ENCODE measurements at regions not wholly inside any gene's neighbourhood (a gene's known extent, or its start where the extent isn't known, plus 50 kb on each side); places are given as distances from the start of the nearest gene placed in this dataset.

- intact Hi-C loops (cut with micrococcal nuclease): no loop called here
- no peaks in the 10 kb centered on the region for H3K4me1 ChIP-seq (ENCODE audit: insufficient read depth, low read length)
- H3K36me3 ChIP-seq (ENCODE audit: insufficient read depth, low read length): no peaks in the 10 kb centered on the region
- no peak overlapping the region for H3K27ac ChIP-seq (ENCODE audit: low read depth, low read length)
- H3K27ac Mint-ChIP-seq: no peak overlapping the region
- H3K4me3 ChIP-seq (ENCODE audit: low read length in 2 of 2): no peak overlapping the region
- H3K27me3 Mint-ChIP-seq: no peaks in the 10 kb centered on the region
- H3K4me3 Mint-ChIP-seq: no peak overlapping the region
- no peak for DNase-seq
- ChIA-PET POLR2A (ENCODE audit: partially characterized antibody) (no interaction called here), CTCF (ENCODE audit: partially characterized antibody) (no interaction called here)
- H3K9me3 ChIP-seq (ENCODE audit: control insufficient read depth in 1 of 2, low read length in 2 of 2): no peaks in the 10 kb centered on the region
- H3K27me3 ChIP-seq (ENCODE audit: insufficient read depth, low read length): no peaks in the 10 kb centered on the region
- H3K36me3 Mint-ChIP-seq: no peaks in the 10 kb centered on the region
- peaks cover 0 to 9% (median 2%) of the 10 kb centered on the region in 8 donors for H3K9me3 Mint-ChIP-seq
- no peaks in the 10 kb centered on the region for H3K4me1 Mint-ChIP-seq
Measured at GRCh38 chr2:16890081-16890480, 224.4 kb upstream of the CYRIA start.

- Histone ChIP-seq H3K9me3 (ENCODE audit: control insufficient read depth in 1 of 2, low read length in 2 of 2) (no peaks in the 10 kb centered on the region), H3K36me3 (ENCODE audit: insufficient read depth, low read length) (no peaks in the 10 kb centered on the region), H3K27ac (ENCODE audit: low read depth, low read length) (no peak overlapping the region), H3K4me1 (ENCODE audit: insufficient read depth, low read length) (no peaks in the 10 kb centered on the region), H3K4me3 (ENCODE audit: low read length in 2 of 2) (no peak overlapping the region), H3K27me3 (ENCODE audit: insufficient read depth, low read length) (no peaks in the 10 kb centered on the region)
- DNase-seq: no peak
- ChIA-PET POLR2A (ENCODE audit: partially characterized antibody) (no interaction called here), CTCF (ENCODE audit: partially characterized antibody) (no interaction called here)
- peaks cover 0 to 4% (median 0%) of the 10 kb centered on the region in 8 donors for H3K9me3 Mint-ChIP-seq
- no peak overlapping the region for H3K27ac Mint-ChIP-seq
- intact Hi-C loops (cut with micrococcal nuclease): no loop called here
- H3K4me3 Mint-ChIP-seq: no peak overlapping the region
- H3K4me1 Mint-ChIP-seq: no peaks in the 10 kb centered on the region
- no peaks in the 10 kb centered on the region for H3K36me3 Mint-ChIP-seq
- no peaks in the 10 kb centered on the region for H3K27me3 Mint-ChIP-seq
Measured at GRCh38 chr2:16885027-16885426, 219.4 kb upstream of the CYRIA start.

GRCh38 chr2:16882706-16883105, 217.1 kb upstream of the CYRIA start:
- Histone ChIP-seq H3K27ac (ENCODE audit: low read depth, low read length) (no peak overlapping the region), H3K4me3 (ENCODE audit: low read length in 2 of 2) (no peak overlapping the region), H3K36me3 (ENCODE audit: insufficient read depth, low read length) (no peaks in the 10 kb centered on the region), H3K4me1 (ENCODE audit: insufficient read depth, low read length) (no peaks in the 10 kb centered on the region), H3K9me3 (ENCODE audit: control insufficient read depth in 1 of 2, low read length in 2 of 2) (no peaks in the 10 kb centered on the region), H3K27me3 (ENCODE audit: insufficient read depth, low read length) (no peaks in the 10 kb centered on the region)
- H3K4me3 Mint-ChIP-seq: no peak overlapping the region
- DNase-seq: no peak
- no peaks in the 10 kb centered on the region for H3K27me3 Mint-ChIP-seq
- peaks cover 0 to 4% (median 0%) of the 10 kb centered on the region in 8 donors for H3K9me3 Mint-ChIP-seq
- no peaks in the 10 kb centered on the region for H3K4me1 Mint-ChIP-seq
- ChIA-PET CTCF (ENCODE audit: partially characterized antibody) (no interaction called here), POLR2A (ENCODE audit: partially characterized antibody) (no interaction called here)
- H3K27ac Mint-ChIP-seq: peak overlapping the region in 1 of 7 donors; percentile 45
- intact Hi-C loops (cut with micrococcal nuclease): no loop called here
- H3K36me3 Mint-ChIP-seq: no peaks in the 10 kb centered on the region

GRCh38 chr2:16881122-16881521, 215.5 kb upstream of the CYRIA start:
- H3K9me3 ChIP-seq (ENCODE audit: control insufficient read depth in 1 of 2, low read length in 2 of 2): no peaks in the 10 kb centered on the region
- no peaks in the 10 kb centered on the region for H3K4me1 Mint-ChIP-seq
- ChIA-PET CTCF (ENCODE audit: partially characterized antibody) (no interaction called here), POLR2A (ENCODE audit: partially characterized antibody) (no interaction called here)
- H3K27ac Mint-ChIP-seq: no peak overlapping the region
- H3K4me1 ChIP-seq (ENCODE audit: insufficient read depth, low read length): no peaks in the 10 kb centered on the region
- H3K36me3 ChIP-seq (ENCODE audit: insufficient read depth, low read length): no peaks in the 10 kb centered on the region
- H3K27me3 Mint-ChIP-seq: no peaks in the 10 kb centered on the region
- H3K9me3 Mint-ChIP-seq: peaks cover 0 to 4% (median 0%) of the 10 kb centered on the region in 8 donors
- no peak overlapping the region for H3K4me3 ChIP-seq (ENCODE audit: low read length in 2 of 2)
- DNase-seq: no peak
- no peaks in the 10 kb centered on the region for H3K36me3 Mint-ChIP-seq
- H3K27me3 ChIP-seq (ENCODE audit: insufficient read depth, low read length): no peaks in the 10 kb centered on the region
- intact Hi-C loops (cut with micrococcal nuclease): no loop called here
- no peak overlapping the region for H3K27ac ChIP-seq (ENCODE audit: low read depth, low read length)
- H3K4me3 Mint-ChIP-seq: no peak overlapping the region

GRCh38 chr2:16871411-16871810, 205.8 kb upstream of the CYRIA start:
- ChIA-PET POLR2A (ENCODE audit: partially characterized antibody) (no interaction called here), CTCF (ENCODE audit: partially characterized antibody) (no interaction called here)
- H3K9me3 ChIP-seq (ENCODE audit: control insufficient read depth in 1 of 2, low read length in 2 of 2): no peaks in the 10 kb centered on the region
- H3K4me1 Mint-ChIP-seq: no peaks in the 10 kb centered on the region
- H3K27ac ChIP-seq (ENCODE audit: low read depth, low read length): no peak overlapping the region
- H3K27me3 Mint-ChIP-seq: no peaks in the 10 kb centered on the region
- no peak overlapping the region for H3K27ac Mint-ChIP-seq
- DNase-seq: no peak
- no peak overlapping the region for H3K4me3 Mint-ChIP-seq
- H3K36me3 Mint-ChIP-seq: no peaks in the 10 kb centered on the region
- no peaks in the 10 kb centered on the region for H3K36me3 ChIP-seq (ENCODE audit: insufficient read depth, low read length)
- intact Hi-C loops (cut with micrococcal nuclease): no loop called here
- peaks cover 0 to 5% (median 0%) of the 10 kb centered on the region in 8 donors for H3K9me3 Mint-ChIP-seq
- H3K4me1 ChIP-seq (ENCODE audit: insufficient read depth, low read length): no peaks in the 10 kb centered on the region
- H3K4me3 ChIP-seq (ENCODE audit: low read length in 2 of 2): no peak overlapping the region
- H3K27me3 ChIP-seq (ENCODE audit: insufficient read depth, low read length): no peaks in the 10 kb centered on the region

GRCh38 chr2:16870491-16871076, 204.9 kb upstream of the CYRIA start:
- Mint-ChIP-seq H3K4me3 (no peak overlapping the region), H3K27me3 (no peaks in the 10 kb centered on the region), H3K4me1 (no peaks in the 10 kb centered on the region), H3K9me3 (peaks cover 0 to 5% (median 0%) of the 10 kb centered on the region in 8 donors), H3K27ac (no peak overlapping the region), H3K36me3 (no peaks in the 10 kb centered on the region)
- H3K4me1 ChIP-seq (ENCODE audit: insufficient read depth, low read length): no peaks in the 10 kb centered on the region
- no peaks in the 10 kb centered on the region for H3K36me3 ChIP-seq (ENCODE audit: insufficient read depth, low read length)
- no peak overlapping the region for H3K4me3 ChIP-seq (ENCODE audit: low read length in 2 of 2)
- POLR2A ChIA-PET (ENCODE audit: partially characterized antibody): no interaction called here
- H3K9me3 ChIP-seq (ENCODE audit: control insufficient read depth in 1 of 2, low read length in 2 of 2): no peaks in the 10 kb centered on the region
- intact Hi-C loops (cut with micrococcal nuclease): no loop called here
- no peak overlapping the region for H3K27ac ChIP-seq (ENCODE audit: low read depth, low read length)
- no peak for DNase-seq
- CTCF ChIA-PET (ENCODE audit: partially characterized antibody): no interaction called here
- no peaks in the 10 kb centered on the region for H3K27me3 ChIP-seq (ENCODE audit: insufficient read depth, low read length)

- H3K36me3 ChIP-seq (ENCODE audit: insufficient read depth, low read length): no peaks in the 10 kb centered on the region
- no peaks in the 10 kb centered on the region for H3K27me3 ChIP-seq (ENCODE audit: insufficient read depth, low read length)
- H3K4me1 Mint-ChIP-seq: no peaks in the 10 kb centered on the region
- H3K27ac Mint-ChIP-seq: no peak overlapping the region
- no peak overlapping the region for H3K4me3 ChIP-seq (ENCODE audit: low read length in 2 of 2)
- H3K4me3 Mint-ChIP-seq: no peak overlapping the region
- no peaks in the 10 kb centered on the region for H3K27me3 Mint-ChIP-seq
- ChIA-PET CTCF (ENCODE audit: partially characterized antibody) (no interaction called here), POLR2A (ENCODE audit: partially characterized antibody) (no interaction called here)
- intact Hi-C loops (cut with micrococcal nuclease): no loop called here
- no peaks in the 10 kb centered on the region for H3K9me3 ChIP-seq (ENCODE audit: control insufficient read depth in 1 of 2, low read length in 2 of 2)
- H3K9me3 Mint-ChIP-seq: peaks cover 0 to 5% (median 0%) of the 10 kb centered on the region in 8 donors
- H3K36me3 Mint-ChIP-seq: no peaks in the 10 kb centered on the region
- H3K27ac ChIP-seq (ENCODE audit: low read depth, low read length): no peak overlapping the region
- no peak for DNase-seq
- no peaks in the 10 kb centered on the region for H3K4me1 ChIP-seq (ENCODE audit: insufficient read depth, low read length)
Measured at GRCh38 chr2:16869711-16870110, 204.1 kb upstream of the CYRIA start.

GRCh38 chr2:16862471-16862870, 196.8 kb upstream of the CYRIA start:
- intact Hi-C loops (cut with micrococcal nuclease): no loop called here
- Mint-ChIP-seq H3K9me3 (peaks cover 0 to 6% (median 2%) of the 10 kb centered on the region in 8 donors), H3K4me3 (no peak overlapping the region), H3K27ac (no peak overlapping the region), H3K27me3 (no peaks in the 10 kb centered on the region), H3K4me1 (no peaks in the 10 kb centered on the region), H3K36me3 (no peaks in the 10 kb centered on the region)
- CTCF ChIA-PET (ENCODE audit: partially characterized antibody): no interaction called here
- Histone ChIP-seq H3K27me3 (ENCODE audit: insufficient read depth, low read length) (no peaks in the 10 kb centered on the region), H3K4me3 (ENCODE audit: low read length in 2 of 2) (no peak overlapping the region), H3K9me3 (ENCODE audit: control insufficient read depth in 1 of 2, low read length in 2 of 2) (no peaks in the 10 kb centered on the region), H3K4me1 (ENCODE audit: insufficient read depth, low read length) (no peaks in the 10 kb centered on the region), H3K27ac (ENCODE audit: low read depth, low read length) (no peak overlapping the region), H3K36me3 (ENCODE audit: insufficient read depth, low read length) (no peaks in the 10 kb centered on the region)
- POLR2A ChIA-PET (ENCODE audit: partially characterized antibody): no interaction called here
- no peak for DNase-seq
